IMR-90 (cell line): ENCODE measurements at regions not wholly inside any gene's neighbourhood (a gene's known extent, or its start where the extent isn't known, plus 50 kb on each side); places are given as distances from the start of the nearest gene placed in this dataset.

Experiments used
- CEBPB ChIP-seq: IDR thresholded peaks from 2 replicates; pipeline ENCODE4 v1.6.1; 2012; ENCODE audit warnings: low read depth, low read length, improper control_type of control experiment
- FOS ChIP-seq: fragments of 150-350 bp; IDR thresholded peaks from 2 replicates; pipeline ENCODE4 v1.6.1; 2016; ENCODE audit warnings: low read depth, low read length
- MAFK ChIP-seq: IDR thresholded peaks from 2 replicates; pipeline ENCODE4 v1.6.1; 2012; ENCODE audit warnings: low read depth, low read length, improper control_type of control experiment
- MXI1 ChIP-seq: IDR thresholded peaks from 2 replicates; pipeline ENCODE4 v1.6.1; 2012; ENCODE audit warnings: low read depth, mild to moderate bottlenecking, low read length, moderate library complexity, borderline replicate concordance
- NFE2L2 ChIP-seq: fragments of 150-350 bp; IDR thresholded peaks from 2 replicates; pipeline ENCODE4 v1.6.1; 2016; ENCODE audit warnings: low read depth, mild to moderate bottlenecking, low read length
- POLR2A ChIP-seq: IDR thresholded peaks from 2 replicates; pipeline ENCODE4 v1.6.1; 2012; ENCODE audit warnings: mild to moderate bottlenecking, low read depth, low read length
- RAD21 ChIP-seq: IDR thresholded peaks from 2 replicates; pipeline ENCODE4 v1.6.1; 2012; ENCODE audit warnings: low read length, improper control_type of control experiment
- RCOR1 ChIP-seq: IDR thresholded peaks from 2 replicates; pipeline ENCODE4 v1.6.1; 2012; ENCODE audit warnings: mild to moderate bottlenecking, low read length, improper control_type of control experiment; ENCODE audit not compliant: insufficient replicate concordance
- RFX5 ChIP-seq: IDR thresholded peaks from 2 replicates; pipeline ENCODE4 v1.8.0; 2012; ENCODE audit warnings: low read depth, mild to moderate bottlenecking, low read length, moderate library complexity
- SMC3 ChIP-seq: fragments of 150-350 bp; IDR thresholded peaks from 2 replicates; pipeline ENCODE4 v1.6.1; 2016; ENCODE audit warnings: low read depth, mild to moderate bottlenecking, antibody characterized with exemption, low read length, moderate library complexity
- TF ChIP-seq, protein P1 (sequence below): conservative IDR thresholded peaks from 2 replicates; pipeline ENCODE4 v1.5.1; 2012; ENCODE audit warnings: mild to moderate bottlenecking, low read depth, low read length, improper control_type of control experiment
- TF ChIP-seq, protein P2 (sequence below): fragments of 150-350 bp; IDR thresholded peaks from 2 replicates; pipeline ENCODE4 v1.6.1; 2017; ENCODE audit warnings: mild to moderate bottlenecking, antibody characterized with exemption, low read length, low read depth
- TF ChIP-seq, protein P3 (sequence below): fragments of 150-350 bp; IDR thresholded peaks from 2 replicates; pipeline ENCODE4 v1.6.1; 2016; ENCODE audit warnings: low read depth, mild to moderate bottlenecking, low read length, moderate library complexity, borderline replicate concordance

DNA sequence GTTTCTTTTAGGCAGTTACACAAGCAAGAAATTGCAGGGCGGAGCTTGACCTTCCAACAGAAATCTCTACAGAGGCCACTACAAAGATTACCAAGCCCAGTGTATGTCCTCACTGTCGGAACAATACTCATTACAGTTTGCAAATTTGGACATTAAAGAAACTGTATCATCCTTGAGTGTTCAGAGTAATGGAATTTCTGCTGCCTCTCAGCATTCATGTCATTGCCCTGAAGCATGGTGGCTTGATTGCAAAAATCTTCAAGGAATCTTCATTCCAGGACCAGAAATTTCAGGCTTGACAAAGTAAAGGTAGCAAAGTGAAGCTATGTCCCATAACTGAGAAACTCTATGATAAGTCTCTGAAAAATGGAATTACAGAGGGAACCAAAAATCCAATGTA is 134.6 kb upstream of the MAP3K1 start:
- TF ChIP-seq, protein P1, sequence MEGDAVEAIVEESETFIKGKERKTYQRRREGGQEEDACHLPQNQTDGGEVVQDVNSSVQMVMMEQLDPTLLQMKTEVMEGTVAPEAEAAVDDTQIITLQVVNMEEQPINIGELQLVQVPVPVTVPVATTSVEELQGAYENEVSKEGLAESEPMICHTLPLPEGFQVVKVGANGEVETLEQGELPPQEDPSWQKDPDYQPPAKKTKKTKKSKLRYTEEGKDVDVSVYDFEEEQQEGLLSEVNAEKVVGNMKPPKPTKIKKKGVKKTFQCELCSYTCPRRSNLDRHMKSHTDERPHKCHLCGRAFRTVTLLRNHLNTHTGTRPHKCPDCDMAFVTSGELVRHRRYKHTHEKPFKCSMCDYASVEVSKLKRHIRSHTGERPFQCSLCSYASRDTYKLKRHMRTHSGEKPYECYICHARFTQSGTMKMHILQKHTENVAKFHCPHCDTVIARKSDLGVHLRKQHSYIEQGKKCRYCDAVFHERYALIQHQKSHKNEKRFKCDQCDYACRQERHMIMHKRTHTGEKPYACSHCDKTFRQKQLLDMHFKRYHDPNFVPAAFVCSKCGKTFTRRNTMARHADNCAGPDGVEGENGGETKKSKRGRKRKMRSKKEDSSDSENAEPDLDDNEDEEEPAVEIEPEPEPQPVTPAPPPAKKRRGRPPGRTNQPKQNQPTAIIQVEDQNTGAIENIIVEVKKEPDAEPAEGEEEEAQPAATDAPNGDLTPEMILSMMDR = no peak
- TF ChIP-seq POLR2A (no peak), RAD21 (no peak), RFX5 (no peak), NFE2L2 (no peak), MAFK (no peak), CEBPB (no peak), SMC3 (no peak), MXI1 (no peak), RCOR1 (no peak), FOS (no peak)
- TF ChIP-seq, protein P2, sequence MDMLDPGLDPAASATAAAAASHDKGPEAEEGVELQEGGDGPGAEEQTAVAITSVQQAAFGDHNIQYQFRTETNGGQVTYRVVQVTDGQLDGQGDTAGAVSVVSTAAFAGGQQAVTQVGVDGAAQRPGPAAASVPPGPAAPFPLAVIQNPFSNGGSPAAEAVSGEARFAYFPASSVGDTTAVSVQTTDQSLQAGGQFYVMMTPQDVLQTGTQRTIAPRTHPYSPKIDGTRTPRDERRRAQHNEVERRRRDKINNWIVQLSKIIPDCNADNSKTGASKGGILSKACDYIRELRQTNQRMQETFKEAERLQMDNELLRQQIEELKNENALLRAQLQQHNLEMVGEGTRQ = no peak
- TF ChIP-seq, protein P3, sequence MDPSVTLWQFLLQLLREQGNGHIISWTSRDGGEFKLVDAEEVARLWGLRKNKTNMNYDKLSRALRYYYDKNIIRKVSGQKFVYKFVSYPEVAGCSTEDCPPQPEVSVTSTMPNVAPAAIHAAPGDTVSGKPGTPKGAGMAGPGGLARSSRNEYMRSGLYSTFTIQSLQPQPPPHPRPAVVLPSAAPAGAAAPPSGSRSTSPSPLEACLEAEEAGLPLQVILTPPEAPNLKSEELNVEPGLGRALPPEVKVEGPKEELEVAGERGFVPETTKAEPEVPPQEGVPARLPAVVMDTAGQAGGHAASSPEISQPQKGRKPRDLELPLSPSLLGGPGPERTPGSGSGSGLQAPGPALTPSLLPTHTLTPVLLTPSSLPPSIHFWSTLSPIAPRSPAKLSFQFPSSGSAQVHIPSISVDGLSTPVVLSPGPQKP = no peak
